ENCODE measurements at regions not wholly inside any gene's neighbourhood (a gene's known extent, or its start where the extent isn't known, plus 50 kb on each side); places are given as distances from the start of the nearest gene placed in this dataset.

- TF ChIP-seq YY1 (IDR thresholded peaks at IDR 0.05; ENCODE audit: insufficient read depth, insufficient read length), result no peak
- TF ChIP-seq SUZ12 (IDR thresholded peaks at IDR 0.05; ENCODE audit: extremely low read depth, insufficient read depth, insufficient read length), result no peak
- TF ChIP-seq ZNF274 (IDR thresholded peaks at IDR 0.05; ENCODE audit: low read depth, low read length), result no peak
These were observed 752.9 kb upstream of the CT83 start for GRCh38 chrX:117215683-117216082.
